Activated naive CD8-positive, alpha-beta T cell treated with anti-CD3 and anti-CD28 coated beads, Interleukin-2, amount 50 U/mL, for 24 hours (primary cell): ENCODE measurements at regions not wholly inside any gene's neighbourhood (a gene's known extent, or its start where the extent isn't known, plus 50 kb on each side); places are given as distances from the start of the nearest gene placed in this dataset.
"Not testable (repeated sequence)": the region's sequence is repeated elsewhere in the genome, so short reads cannot be mapped to it uniquely, and the experiment has no call there.

ENCODE experiments used
- ATAC-seq: fragments of 150-1000 bp; cut with Tn5 transposase; one replicate; pipeline ENCODE4 v1.10.0; 2021
- DNase-seq: peaks from one replicate; pipeline ENCODE4 v3.0.0; 2021
- H3K27ac Mint-ChIP-seq: one replicate; pipeline ENCODE4 v1.8.0; 2021; ENCODE audit warnings: mild to moderate bottlenecking, mixed read lengths
- H3K27me3 Mint-ChIP-seq: one replicate; pipeline ENCODE4 v1.8.0; 2021; ENCODE audit warnings: mixed read lengths
- H3K36me3 Mint-ChIP-seq: one replicate; pipeline ENCODE4 v1.8.0; 2021; ENCODE audit warnings: low read depth, mixed read lengths
- H3K4me1 Mint-ChIP-seq: one replicate; pipeline ENCODE4 v1.8.0; 2021; ENCODE audit warnings: mixed read lengths
- H3K4me3 Mint-ChIP-seq: one replicate; pipeline ENCODE4 v1.8.0; 2021; ENCODE audit warnings: mild to moderate bottlenecking, moderate library complexity, mixed read lengths
- H3K9me3 Mint-ChIP-seq: one replicate; pipeline ENCODE4 v1.8.0; 2021; ENCODE audit warnings: mixed read lengths

DNA sequence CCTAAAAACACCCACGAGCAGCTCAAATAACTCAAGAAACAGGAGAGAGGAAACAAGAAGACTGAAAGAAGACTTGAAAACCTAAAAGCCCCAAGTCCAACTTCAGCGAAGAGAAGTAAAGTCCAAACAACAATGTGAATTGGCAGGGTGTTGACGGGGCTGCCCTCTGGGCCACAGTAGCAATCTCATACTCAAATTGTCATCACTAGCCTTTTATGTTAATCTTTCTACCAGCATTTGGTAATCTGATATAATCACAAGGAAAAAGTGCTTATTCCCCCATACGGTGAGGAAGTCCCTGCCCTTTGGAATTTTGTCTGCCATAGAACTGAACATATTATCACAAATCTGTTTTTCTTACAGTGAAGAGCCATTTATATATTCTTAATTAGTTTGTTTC, 51.5 kb upstream of the IFNE start:
- Mint-ChIP-seq H3K4me3 (no peak overlapping the region), H3K9me3 (no peaks in the 10 kb centered on the region), H3K36me3 (peaks cover 8% of the 10 kb centered on the region), H3K27me3 (no peaks in the 10 kb centered on the region), H3K27ac (no peak overlapping the region), H3K4me1 (no peaks in the 10 kb centered on the region)
- ATAC-seq, result no peak
- DNase-seq, result no peak

DNA sequence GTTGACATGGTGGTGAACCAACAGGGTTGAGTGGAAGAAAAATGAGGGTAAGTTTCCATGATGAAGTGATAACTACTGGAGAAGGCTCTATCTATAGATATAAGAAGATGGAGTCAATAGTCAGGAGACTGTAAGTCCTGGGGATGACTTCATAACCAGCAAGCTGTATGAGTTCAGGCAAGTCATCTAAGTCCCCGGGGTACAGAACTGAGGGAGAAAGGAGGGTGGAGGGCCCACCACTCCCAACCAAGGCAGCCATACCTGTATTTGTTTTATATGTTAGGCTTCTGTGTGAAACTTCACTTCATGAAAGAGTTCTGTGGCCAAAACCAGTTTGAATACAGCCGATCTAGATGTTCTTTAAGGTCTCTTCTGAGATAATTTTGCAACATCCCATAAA, 53.3 kb upstream of the IFNE start:
- ATAC-seq (no peak), DNase-seq (no peak)
- Mint-ChIP-seq H3K9me3 (no peaks in the 10 kb centered on the region), H3K4me3 (no peak overlapping the region), H3K27me3 (no peaks in the 10 kb centered on the region), H3K4me1 (no peaks in the 10 kb centered on the region), H3K27ac (no peak overlapping the region), H3K36me3 (peaks cover 3% of the 10 kb centered on the region)

DNA sequence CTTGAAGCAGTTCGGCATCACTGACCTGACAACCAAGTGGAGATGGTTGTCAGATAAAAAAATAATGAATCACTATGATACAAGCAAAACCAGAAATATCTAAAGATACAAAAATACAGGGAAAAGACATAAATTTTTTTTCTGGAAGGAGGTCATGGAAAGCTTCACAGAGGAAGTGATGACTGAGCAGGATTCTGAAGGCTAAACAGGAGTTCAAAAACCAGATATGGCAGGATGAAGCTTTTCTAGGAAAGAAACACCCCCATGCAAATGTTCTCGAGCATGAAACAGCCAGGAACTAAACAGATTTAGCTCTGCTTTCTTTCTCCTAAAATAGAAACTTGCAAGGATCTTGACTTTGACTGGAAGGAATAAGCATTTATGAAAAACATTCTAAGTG, 60.7 kb upstream of the IFNE start:
- peaks cover 6% of the 10 kb centered on the region for H3K4me1 Mint-ChIP-seq
- H3K36me3 Mint-ChIP-seq, result peaks cover 9% of the 10 kb centered on the region
- ATAC-seq, result no peak
- H3K9me3 Mint-ChIP-seq, result peaks cover 9% of the 10 kb centered on the region
- no peaks in the 10 kb centered on the region for H3K27me3 Mint-ChIP-seq
- H3K4me3 Mint-ChIP-seq, result no peak overlapping the region
- no peak overlapping the region for H3K27ac Mint-ChIP-seq
- no peak for DNase-seq

DNA sequence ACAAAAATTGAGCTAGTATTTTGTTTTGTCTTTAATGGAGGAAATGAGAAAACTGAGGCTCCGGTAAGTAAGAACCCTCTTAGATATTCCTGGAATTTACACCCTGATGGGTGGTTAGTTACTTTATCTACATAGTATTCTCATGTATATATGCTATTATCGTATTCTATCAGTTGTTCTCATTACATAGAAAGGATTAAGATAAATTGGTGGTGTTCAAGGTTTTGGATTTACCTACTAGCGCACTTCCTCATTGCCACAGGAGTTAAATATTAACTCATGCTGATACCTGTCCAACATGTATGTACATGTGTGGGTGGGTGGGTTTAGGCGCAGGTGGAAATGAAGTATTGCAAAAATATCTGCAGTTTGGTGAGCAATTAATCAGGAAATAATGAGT, 61.1 kb upstream of the IFNE start:
- DNase-seq (no peak), ATAC-seq (no peak)
- H3K36me3 Mint-ChIP-seq, result peaks cover 9% of the 10 kb centered on the region
- H3K4me1 Mint-ChIP-seq, result peaks cover 6% of the 10 kb centered on the region
- peaks cover 9% of the 10 kb centered on the region for H3K9me3 Mint-ChIP-seq
- no peak overlapping the region for H3K4me3 Mint-ChIP-seq
- H3K27me3 Mint-ChIP-seq, result no peaks in the 10 kb centered on the region
- no peak overlapping the region for H3K27ac Mint-ChIP-seq

DNA sequence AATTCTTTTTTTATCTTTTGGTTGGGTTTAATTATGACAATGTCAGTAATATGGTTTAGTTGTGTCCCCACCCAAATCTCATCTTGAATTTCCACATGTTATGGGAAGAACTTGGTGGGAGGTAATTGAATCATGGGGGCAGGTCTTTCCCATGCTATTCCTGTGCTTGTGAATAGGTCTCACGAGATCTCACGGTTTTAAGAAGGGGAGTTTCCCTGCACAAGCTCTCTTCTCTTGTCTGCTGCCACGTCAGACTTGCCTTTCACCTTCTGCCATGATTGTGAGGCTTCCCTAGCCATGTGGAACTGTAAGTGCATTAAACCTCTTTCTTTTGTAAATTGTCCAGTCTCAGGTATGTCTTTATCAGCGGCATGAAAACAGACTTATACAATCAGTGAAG, 61.7 kb upstream of the IFNE start:
- not testable (repeated sequence) for H3K36me3 Mint-ChIP-seq, H3K27me3 Mint-ChIP-seq, H3K9me3 Mint-ChIP-seq, DNase-seq, H3K27ac Mint-ChIP-seq, ATAC-seq, H3K4me3 Mint-ChIP-seq
- H3K4me1 Mint-ChIP-seq, result peaks cover 11% of the 10 kb centered on the region

DNA sequence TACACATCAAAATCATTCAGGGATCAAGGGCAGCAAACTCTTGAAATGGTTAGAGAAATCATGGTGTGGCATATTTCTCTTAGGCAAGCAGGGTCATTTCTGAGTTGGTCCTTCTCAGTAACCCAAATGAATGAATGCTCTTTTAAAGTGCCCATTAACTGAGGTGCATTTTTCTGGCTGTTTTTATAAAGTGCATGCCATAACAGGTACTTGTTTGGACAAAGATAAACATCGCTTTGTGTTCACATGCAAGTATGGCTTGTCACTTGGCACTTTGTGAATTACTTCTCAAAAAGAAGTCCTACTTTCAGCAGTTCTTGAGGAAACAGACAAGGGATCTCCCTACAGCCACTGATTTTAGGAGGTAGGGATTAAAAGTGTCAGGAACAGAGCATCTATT, 64.8 kb upstream of the IFNE start:
- ATAC-seq (no peak), DNase-seq (no peak)
- H3K36me3 Mint-ChIP-seq, result peaks cover 8% of the 10 kb centered on the region
- peaks cover 9% of the 10 kb centered on the region for H3K9me3 Mint-ChIP-seq
- H3K4me3 Mint-ChIP-seq, result no peak overlapping the region
- no peak overlapping the region for H3K27ac Mint-ChIP-seq
- no peaks in the 10 kb centered on the region for H3K27me3 Mint-ChIP-seq
- H3K4me1 Mint-ChIP-seq, result peaks cover 26% of the 10 kb centered on the region

DNA sequence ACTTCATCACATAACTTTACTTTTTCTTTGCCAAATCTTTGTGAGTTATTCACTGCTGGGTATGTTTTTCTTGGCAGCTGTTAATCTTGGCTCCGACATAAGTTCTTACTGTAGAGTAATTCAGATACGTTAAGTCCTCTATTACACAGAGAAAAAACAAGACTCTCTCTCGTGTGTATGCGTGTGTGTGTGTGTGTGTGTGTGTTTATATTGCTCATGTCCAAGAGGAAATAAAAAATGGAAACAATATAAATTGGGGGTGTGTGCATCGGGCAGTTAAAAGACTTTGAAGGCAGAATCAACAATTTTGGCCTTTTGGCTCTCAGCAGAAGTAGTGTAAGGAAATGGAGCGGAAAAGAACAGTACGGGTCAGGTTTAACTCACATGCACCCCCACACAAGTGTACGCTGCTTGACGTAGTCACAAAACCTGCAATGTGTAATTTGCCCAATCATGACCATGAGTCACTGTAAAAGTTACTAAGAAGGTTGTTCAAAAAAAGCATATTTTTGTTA, 67.2 kb upstream of the IFNE start:
- ATAC-seq (peak; percentile 66), DNase-seq (no peak)
- peaks cover 5% of the 10 kb centered on the region for H3K9me3 Mint-ChIP-seq
- H3K4me1 Mint-ChIP-seq, result peaks cover 25% of the 10 kb centered on the region
- H3K4me3 Mint-ChIP-seq, result no peak overlapping the region
- no peak overlapping the region for H3K27ac Mint-ChIP-seq
- peaks cover 5% of the 10 kb centered on the region for H3K36me3 Mint-ChIP-seq
- no peaks in the 10 kb centered on the region for H3K27me3 Mint-ChIP-seq

DNA sequence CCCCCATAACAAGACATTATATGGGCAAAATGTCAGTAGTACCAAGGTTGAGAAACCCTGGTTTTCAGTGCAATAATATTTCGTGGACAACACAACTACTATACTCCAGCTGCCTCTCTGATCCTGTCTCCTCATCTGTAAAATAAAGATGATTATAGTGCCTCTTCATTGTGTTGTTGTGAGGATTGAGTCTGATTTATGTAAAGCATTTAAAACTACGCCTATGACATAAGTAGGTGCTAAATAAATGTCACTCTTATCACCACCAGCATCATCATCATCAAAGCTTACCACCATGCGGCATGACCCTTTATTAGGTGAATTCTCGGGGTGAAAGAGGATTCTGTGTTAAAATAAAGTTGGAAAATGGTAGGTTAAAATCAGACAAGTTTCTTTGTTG, 67.8 kb upstream of the IFNE start:
- no peak overlapping the region for H3K27ac Mint-ChIP-seq
- no peaks in the 10 kb centered on the region for H3K27me3 Mint-ChIP-seq
- H3K4me1 Mint-ChIP-seq, result peaks cover 25% of the 10 kb centered on the region
- ATAC-seq (no peak), DNase-seq (no peak)
- H3K4me3 Mint-ChIP-seq, result no peak overlapping the region
- H3K9me3 Mint-ChIP-seq, result no peaks in the 10 kb centered on the region
- H3K36me3 Mint-ChIP-seq, result no peaks in the 10 kb centered on the region

DNA sequence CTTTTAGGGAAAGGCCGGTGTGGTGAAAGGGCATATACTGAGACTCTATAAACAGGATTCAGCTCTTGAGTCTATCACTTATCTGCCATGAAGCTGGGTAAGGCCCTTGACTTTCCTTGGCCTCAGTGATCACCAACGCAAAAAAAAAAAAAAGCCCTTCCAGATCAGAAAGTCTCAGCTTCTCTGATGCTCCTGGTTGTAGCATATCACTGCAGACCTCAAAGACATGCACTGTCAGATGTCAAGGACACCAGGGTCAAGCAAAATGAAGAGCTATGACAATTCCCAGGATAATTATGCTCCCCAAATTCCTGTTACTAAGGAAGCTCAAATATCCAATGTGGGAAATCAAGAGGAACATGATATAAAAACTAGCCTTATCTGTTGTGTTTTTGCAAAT, 68.3 kb upstream of the IFNE start:
- DNase-seq (no peak), ATAC-seq (no peak)
- H3K4me3 Mint-ChIP-seq, result no peak overlapping the region
- peaks cover 2% of the 10 kb centered on the region for H3K27me3 Mint-ChIP-seq
- peaks cover 29% of the 10 kb centered on the region for H3K4me1 Mint-ChIP-seq
- no peaks in the 10 kb centered on the region for H3K9me3 Mint-ChIP-seq
- H3K36me3 Mint-ChIP-seq, result no peaks in the 10 kb centered on the region
- no peak overlapping the region for H3K27ac Mint-ChIP-seq

DNA sequence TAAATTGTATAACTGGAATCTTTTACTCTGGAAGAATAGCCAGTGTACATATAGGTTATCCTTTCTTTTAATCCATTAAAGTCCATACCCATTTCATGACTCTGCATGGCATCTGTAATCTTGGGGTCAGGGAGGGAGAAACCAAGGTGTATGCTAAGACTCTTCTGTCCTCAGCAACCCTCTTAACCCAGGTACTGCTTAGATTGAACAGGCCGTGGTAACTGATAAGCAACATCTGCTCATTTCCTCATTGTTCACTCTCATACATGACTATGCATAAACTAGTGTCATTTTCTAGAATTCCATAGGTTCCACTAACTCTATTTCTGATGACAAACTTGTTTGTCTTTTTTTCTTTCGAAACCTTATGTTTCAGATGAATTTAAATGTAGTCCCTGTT, 69.3 kb upstream of the IFNE start:
- H3K27me3 Mint-ChIP-seq, result peaks cover 9% of the 10 kb centered on the region
- peaks cover 34% of the 10 kb centered on the region for H3K4me1 Mint-ChIP-seq
- H3K27ac Mint-ChIP-seq, result no peak overlapping the region
- ATAC-seq, result no peak
- H3K4me3 Mint-ChIP-seq, result no peak overlapping the region
- peaks cover 2% of the 10 kb centered on the region for H3K36me3 Mint-ChIP-seq
- no peak for DNase-seq
- H3K9me3 Mint-ChIP-seq, result no peaks in the 10 kb centered on the region

DNA sequence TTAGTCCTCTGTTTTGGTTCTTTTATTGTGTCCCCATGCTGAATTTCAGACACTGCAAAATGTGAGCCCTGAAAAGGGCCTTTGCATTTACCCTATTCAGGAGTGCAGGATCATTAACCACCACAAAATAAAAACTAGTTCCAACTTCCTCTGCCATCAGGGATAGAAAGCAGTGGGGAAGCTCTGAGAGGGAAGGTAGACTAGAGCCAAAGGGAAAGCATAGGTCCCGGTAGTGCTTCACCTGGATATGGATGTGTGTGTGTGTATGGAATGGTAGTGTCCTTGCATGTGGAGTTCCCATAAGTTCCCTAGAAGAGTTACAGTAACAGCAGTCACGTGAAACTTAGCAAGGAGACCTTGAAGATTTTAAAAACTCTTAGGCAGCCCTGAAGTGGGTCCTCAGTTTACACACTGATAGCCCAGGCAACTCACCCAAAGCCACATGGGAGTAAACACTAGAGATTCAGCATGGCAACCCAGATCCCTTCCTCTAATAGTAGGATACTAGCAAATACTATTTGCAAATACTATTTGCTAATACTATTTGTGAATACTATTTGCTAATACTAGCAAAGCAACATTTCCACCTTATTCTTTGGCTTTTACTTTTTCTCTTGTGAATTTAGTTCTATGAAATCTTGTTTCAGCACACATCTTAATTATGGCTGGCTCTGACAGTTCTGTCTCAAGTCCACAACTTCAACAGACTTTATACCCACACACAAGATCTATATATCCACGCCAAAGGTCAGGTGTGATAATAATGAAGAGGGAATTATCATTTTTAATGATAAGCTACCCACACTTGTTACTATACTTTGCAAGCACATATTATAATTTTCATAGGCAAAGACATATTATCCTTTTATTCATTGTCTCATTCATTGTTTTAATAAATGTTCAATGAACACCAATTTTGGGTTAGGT, 70.4 kb upstream of the IFNE start:
- no peak overlapping the region for H3K4me3 Mint-ChIP-seq
- DNase-seq, result no peak

DNA sequence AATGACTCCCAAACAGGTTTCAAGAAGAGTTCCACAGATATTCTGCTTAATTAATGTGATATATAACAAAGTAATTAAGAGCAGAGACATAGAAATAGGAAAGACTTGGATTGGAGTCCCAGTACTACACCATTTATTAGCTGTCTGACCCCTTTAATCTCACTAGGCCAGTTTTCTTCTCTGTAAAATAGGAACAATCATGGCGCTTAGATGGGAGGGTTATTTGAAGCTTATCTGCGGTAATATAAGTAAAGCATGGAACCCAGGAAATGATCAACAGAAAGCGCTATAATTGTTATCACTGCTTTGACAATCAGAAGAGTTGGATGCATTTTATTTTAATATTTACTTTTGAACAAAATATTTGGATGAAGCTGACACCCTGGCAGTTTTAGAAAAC, 71.3 kb upstream of the IFNE start:
- peaks cover 50% of the 10 kb centered on the region for H3K4me1 Mint-ChIP-seq
- DNase-seq (no peak), ATAC-seq (no peak)
- H3K27me3 Mint-ChIP-seq, result peaks cover 25% of the 10 kb centered on the region
- H3K36me3 Mint-ChIP-seq, result peaks cover 2% of the 10 kb centered on the region
- no peaks in the 10 kb centered on the region for H3K9me3 Mint-ChIP-seq
- no peak overlapping the region for H3K27ac Mint-ChIP-seq
- no peak overlapping the region for H3K4me3 Mint-ChIP-seq

More for the DNA sequence above, 70.4 kb upstream of the IFNE start:
- Mint-ChIP-seq H3K4me1 (peaks cover 43% of the 10 kb centered on the region), H3K9me3 (no peaks in the 10 kb centered on the region), H3K27ac (no peak overlapping the region), H3K36me3 (peaks cover 2% of the 10 kb centered on the region), H3K27me3 (peaks cover 17% of the 10 kb centered on the region)
- ATAC-seq, result no peak

DNA sequence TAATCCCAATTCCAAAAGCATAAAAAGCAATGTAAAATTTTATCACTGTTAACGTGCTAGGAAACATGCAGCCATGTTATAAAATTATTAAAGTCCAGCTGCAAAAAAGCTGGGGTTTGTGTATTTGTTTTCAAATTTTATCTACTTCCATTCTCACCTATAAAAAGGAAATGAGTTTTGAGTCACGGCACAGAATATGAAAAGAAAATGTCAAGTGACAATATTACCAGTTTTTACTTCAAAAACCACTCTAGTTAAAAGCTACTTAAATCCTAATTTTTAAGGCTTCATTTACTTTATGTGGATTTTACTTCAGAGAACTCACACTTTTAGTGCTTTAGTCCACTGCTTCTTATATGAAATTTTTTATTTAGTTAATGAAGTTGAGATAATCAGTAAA, 72.7 kb upstream of the IFNE start:
- ATAC-seq (no peak), DNase-seq (no peak)
- Mint-ChIP-seq H3K4me3 (no peak overlapping the region), H3K27me3 (peaks cover 32% of the 10 kb centered on the region), H3K4me1 (peaks cover 47% of the 10 kb centered on the region), H3K27ac (no peak overlapping the region), H3K36me3 (peaks cover 2% of the 10 kb centered on the region), H3K9me3 (no peaks in the 10 kb centered on the region)

DNA sequence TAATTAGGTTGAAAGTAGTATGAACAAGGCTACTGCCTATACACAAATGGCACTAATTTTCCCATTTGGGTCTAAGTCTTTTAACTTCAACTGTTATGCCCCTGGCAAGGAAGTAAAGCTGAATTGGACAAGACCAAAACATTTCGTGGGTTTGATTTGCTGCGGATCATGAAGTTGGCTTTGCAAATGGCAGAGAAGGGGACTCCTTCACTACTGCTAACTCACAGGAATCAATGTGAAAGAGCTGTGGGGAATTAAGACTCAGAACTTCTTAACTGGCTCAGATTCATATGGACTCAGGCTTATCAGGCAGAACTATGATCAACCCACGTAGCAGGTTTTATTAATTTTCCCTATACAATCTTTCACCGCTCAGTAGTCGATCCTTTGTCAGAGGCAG, 73.8 kb upstream of the IFNE start:
- Mint-ChIP-seq H3K4me3 (no peak overlapping the region), H3K36me3 (peaks cover 2% of the 10 kb centered on the region), H3K27me3 (peaks cover 32% of the 10 kb centered on the region), H3K9me3 (no peaks in the 10 kb centered on the region), H3K4me1 (peaks cover 48% of the 10 kb centered on the region), H3K27ac (no peak overlapping the region)
- DNase-seq (no peak), ATAC-seq (no peak)

DNA sequence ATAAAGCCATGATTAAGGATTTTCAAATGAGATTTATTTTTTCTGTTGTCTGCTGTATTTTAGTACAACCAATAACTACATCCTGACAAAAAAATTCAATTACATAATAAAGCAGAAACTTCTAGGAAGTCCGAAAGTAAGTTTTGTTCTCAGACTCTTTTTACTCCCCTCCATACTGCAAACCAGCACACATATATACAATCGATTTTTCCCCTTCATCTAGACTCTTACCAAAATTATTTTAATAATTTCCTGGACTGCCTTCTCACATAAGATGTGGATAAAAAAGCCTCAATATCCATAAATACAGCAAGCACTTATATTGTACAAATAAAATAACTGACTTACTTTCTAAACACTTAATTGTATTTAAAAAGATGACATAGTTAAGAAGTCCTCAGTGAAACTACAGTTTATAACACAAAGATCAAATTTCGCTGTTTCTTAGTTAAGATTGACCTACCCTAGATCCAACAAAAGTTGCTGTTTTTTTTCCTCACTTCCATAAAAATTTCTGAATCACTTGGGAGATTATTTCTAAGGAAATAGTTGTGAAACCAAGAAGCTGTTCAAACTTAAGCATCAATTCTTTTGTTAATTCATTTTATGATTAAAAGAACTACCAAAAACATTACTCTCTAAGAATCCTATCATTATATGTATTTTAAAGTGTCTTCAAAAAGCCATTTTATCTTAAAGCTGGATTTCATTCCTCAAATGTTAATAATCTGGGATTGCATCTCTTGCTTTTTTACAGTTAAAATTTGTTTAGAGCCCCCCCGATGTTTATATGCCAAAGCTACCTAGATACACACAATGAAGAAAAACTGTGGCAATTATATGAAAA, 74.7 kb upstream of the IFNE start:
- no peak for ATAC-seq
- Mint-ChIP-seq H3K36me3 (peaks cover 2% of the 10 kb centered on the region), H3K9me3 (no peaks in the 10 kb centered on the region), H3K27ac (no peak overlapping the region), H3K4me3 (no peak overlapping the region), H3K4me1 (peaks cover 49% of the 10 kb centered on the region), H3K27me3 (peaks cover 32% of the 10 kb centered on the region)
- DNase-seq, result no peak
